GM12878 (cell line): ENCODE measurements at regions not wholly inside any gene's neighbourhood (a gene's known extent, or its start where the extent isn't known, plus 50 kb on each side); places are given as distances from the start of the nearest gene placed in this dataset.

ENCODE experiments used
- ATAC-seq: fragments of 200-7000 bp; cut with Tn5 transposase; 3 replicates; pipeline ENCODE4 v1.9.1; 2020; ENCODE audit warnings: mild to moderate bottlenecking, moderate library complexity
- BruUV-seq: library from RNA; stranded (reverse); fragments of 400-500 nt; replicated peaks from 2 replicates; lab custom pipeline; 2021; lab: Mats Ljungman, UMichigan
- CTCF ChIA-PET: fragments of 300-600 bp; sonication (Branson Sonifier 250); formaldehyde crosslinking; extraction: SDS; loops from one replicate; lab custom pipeline; 2021; ENCODE audit warnings: inconsistent platforms; lab: Yijun Ruan, JAX
- POLR2A ChIA-PET: fragments of 350-600 bp; formaldehyde crosslinking; extraction: SDS; loops from one replicate; lab custom pipeline; 2021; ENCODE audit warnings: inconsistent platforms; lab: Charles Lee
- RAD21 ChIA-PET: fragments of 300-600 bp; sonication (Branson Sonifier 250); formaldehyde crosslinking; loops from one replicate; lab custom pipeline; 2023; ENCODE audit warnings: antibody characterized with exemption; ENCODE audit not compliant: unreplicated experiment; lab: Charles Lee
- SMC1A ChIA-PET: fragments of 300-600 bp; sonication (Branson Sonifier 250); formaldehyde crosslinking; loops from one replicate; lab custom pipeline; 2023; ENCODE audit not compliant: unreplicated experiment, uncharacterized antibody; lab: Charles Lee
- DNase-seq: peaks from one replicate; pipeline ENCODE4 v3.0.0-alpha.2; 2011; ENCODE audit warnings: low read depth, low spot score
- FAIRE-seq: peaks from 3 replicates; lab custom pipeline; 2011; peaks lifted over from hg19 to GRCh38; lab: Jason Lieb, UNC
- H2AFZ ChIP-seq: 2 replicates; pipeline ENCODE4 v1.6.0; 2011; ENCODE audit warnings: low read depth, low read length, control low read depth; ENCODE audit not compliant: control insufficient read depth
- H3K27ac ChIP-seq: 2 replicates; pipeline ENCODE4 v1.5.1; 2011; ENCODE audit warnings: control low read depth; ENCODE audit not compliant: control insufficient read depth, insufficient read depth
- H3K27me3 ChIP-seq, 2 experiments: replicated peaks in 1 of 2; 2 replicates each; pipeline versions ENCODE4 v1.6.0 to v1.6.1; 2011; ENCODE audit warnings: low read length in 1 of 2; ENCODE audit not compliant: control insufficient read depth in 2 of 2, insufficient read depth in 2 of 2
- H3K36me3 ChIP-seq, 2 experiments: 2 replicates each; pipeline ENCODE4 v1.5.1; 2011; ENCODE audit warnings: low read length in 1 of 2; ENCODE audit not compliant: control insufficient read depth in 2 of 2, insufficient read depth in 2 of 2
- H3K4me1 ChIP-seq: 2 replicates; pipeline ENCODE4 v1.6.1; 2011; ENCODE audit warnings: mild to moderate bottlenecking, low read length, moderate library complexity, mixed read lengths; ENCODE audit not compliant: control insufficient read depth, insufficient read depth
- H3K4me2 ChIP-seq: 2 replicates; pipeline ENCODE4 v1.6.0; 2011; ENCODE audit warnings: control low read depth; ENCODE audit not compliant: control insufficient read depth, insufficient read depth
- H3K4me3 ChIP-seq: fragments of 200-600 bp; sonication (generic); 2 replicates; pipeline ENCODE4 v1.5.1; 2016
- H3K79me2 ChIP-seq: 2 replicates; pipeline ENCODE4 v1.6.0; 2011; ENCODE audit warnings: low read length; ENCODE audit not compliant: control insufficient read depth, insufficient read depth
- H3K9ac ChIP-seq: 2 replicates; pipeline ENCODE4 v1.8.0; 2011; ENCODE audit warnings: low read length, control low read depth, mixed read lengths; ENCODE audit not compliant: control insufficient read depth, insufficient read depth
- H3K9me3 ChIP-seq: replicated peaks from 3 replicates; pipeline ENCODE4 v1.5.1; 2011; ENCODE audit warnings: mild to moderate bottlenecking, low read length; ENCODE audit not compliant: control insufficient read depth, insufficient read depth
- H4K20me1 ChIP-seq: 2 replicates; pipeline ENCODE4 v1.6.0; 2011; ENCODE audit not compliant: control insufficient read depth, insufficient read depth
- BACH1 ChIP-seq: fragments of 450-650 bp; IDR thresholded peaks from 2 replicates; pipeline ENCODE4 v1.6.1; 2017; ENCODE audit warnings: mild to moderate bottlenecking, borderline replicate concordance
- CEBPB ChIP-seq, 2 experiments: fragments of 150-350 bp in 1 of 2; IDR thresholded peaks; 2 replicates each; pipeline ENCODE4 v1.6.1; 2012 to 2014; ENCODE audit warnings: low read depth in 2 of 2, low read length in 2 of 2, borderline replicate concordance in 1 of 2, inconsistent platforms in 1 of 2
- CHD1 ChIP-seq: IDR thresholded peaks from 2 replicates; pipeline ENCODE4 v1.6.1; 2012; ENCODE audit warnings: low read depth, low read length, improper control_type of control experiment
- EP300 ChIP-seq, 2 experiments: fragments of 150-350 bp in 1 of 2; IDR thresholded peaks; 2 replicates each; pipeline ENCODE4 v1.6.1; 2011 to 2012; ENCODE audit warnings: low read depth in 2 of 2, low read length in 2 of 2, borderline replicate concordance in 1 of 2, improper control_type of control experiment in 1 of 2, inconsistent platforms in 1 of 2; ENCODE audit not compliant: control insufficient read depth in 1 of 2
- FOXM1 ChIP-seq: IDR thresholded peaks from 2 replicates; pipeline ENCODE4 v1.6.1; 2012; ENCODE audit warnings: low read depth, mild to moderate bottlenecking, inconsistent platforms, low read length, moderate library complexity
- HDAC2 ChIP-seq: fragments of 200-600 bp; sonication (generic); IDR thresholded peaks from 2 replicates; pipeline ENCODE4 v1.6.1; 2017
- MYB ChIP-seq: fragments of 150-350 bp; IDR thresholded peaks from 2 replicates; pipeline ENCODE4 v1.6.1; 2014; ENCODE audit warnings: mild to moderate bottlenecking, low read depth, low read length, borderline replicate concordance
- PKNOX1 ChIP-seq: fragments of 450-650 bp; IDR thresholded peaks from 2 replicates; pipeline ENCODE4 v1.6.1; 2016; ENCODE audit warnings: mild to moderate bottlenecking
- RAD51 ChIP-seq: fragments of 450-650 bp; IDR thresholded peaks from 2 replicates; pipeline ENCODE4 v1.6.1; 2016; ENCODE audit warnings: moderate library complexity, mild to moderate bottlenecking, inconsistent platforms
- RCOR1 ChIP-seq: conservative IDR thresholded peaks from 2 replicates; pipeline ENCODE4 v1.6.1; 2012; ENCODE audit warnings: low read depth, low read length, improper control_type of control experiment
- STAT3 ChIP-seq: IDR thresholded peaks from 2 replicates; pipeline ENCODE4 v1.6.1; 2011; ENCODE audit warnings: low read depth, low read length, improper control_type of control experiment
- ZNF207 ChIP-seq: fragments of 450-650 bp; IDR thresholded peaks from 2 replicates; pipeline ENCODE4 v1.6.1; 2014; ENCODE audit warnings: antibody characterized with exemption, mild to moderate bottlenecking, borderline replicate concordance
- ZNF24 ChIP-seq: fragments of 450-650 bp; IDR thresholded peaks from 2 replicates; pipeline ENCODE4 v1.6.1; 2017; ENCODE audit warnings: antibody characterized with exemption, mild to moderate bottlenecking
- WGBS: methylation state at CpG from one replicate; pipeline ENCODE4 v1.1.6; 2016; ENCODE audit warnings: low lambda C conversion rate; ENCODE audit not compliant: insufficient replicate concordance, insufficient coverage; ENCODE audit errors: missing lambda C conversion rate; 5-methylcytosine and 5-hydroxymethylcytosine counted together
- in situ Hi-C: fragments of 300-500 bp; cut with MboI; formaldehyde crosslinking; loops from 9 replicates; pipeline ENCODE4 v1.14.3; 2018; ENCODE audit warnings: mixed read lengths
- intact Hi-C: fragments of 100-400 bp; cut with micrococcal nuclease; formaldehyde crosslinking; loops from one replicate; pipeline ENCODE4 v1.14.2; 2022; ENCODE audit not compliant: unreplicated experiment

- TF ChIP-seq RAD51: no peak
- no peak for TF ChIP-seq MYB
- no peak for TF ChIP-seq STAT3
- TF ChIP-seq CEBPB (IDR thresholded peaks at IDR 0.05; ENCODE audit: borderline replicate concordance in 1 of 2, low read depth in 2 of 2, low read length in 2 of 2): no peak
- no peak for TF ChIP-seq HDAC2
- TF ChIP-seq PKNOX1: no peak
- no peak for TF ChIP-seq RCOR1
- no peak for TF ChIP-seq EP300 (IDR thresholded peaks at IDR 0.05; ENCODE audit: borderline replicate concordance in 1 of 2, control insufficient read depth in 1 of 2, low read depth in 2 of 2, low read length in 2 of 2)
- no peak for TF ChIP-seq CHD1
- no peak for TF ChIP-seq BACH1
- TF ChIP-seq, all 136 proteins: peak for 0
Observed at GRCh38 chr7:17548014-17548653, 249.7 kb downstream of the AHR start (continued).

GRCh38 chr7:17549406-17549805, 251.0 kb downstream of the AHR start:
- H3K4me2 ChIP-seq: no peak overlapping the region
- ChIA-PET POLR2A (no interaction called here), RAD21 (no interaction called here), CTCF (no interaction called here), SMC1A (no interaction called here)
- H3K79me2 ChIP-seq: no peaks in the 10 kb centered on the region
- H3K9me3 ChIP-seq: no peaks in the 10 kb centered on the region
- no peak overlapping the region for H2AFZ ChIP-seq
- 4% methylated on average over 2 of the region's 2 CpGs for WGBS
- no peak for FAIRE-seq
- no peaks in the 10 kb centered on the region for H3K27me3 ChIP-seq
- no peak for DNase-seq
- H4K20me1 ChIP-seq: no peaks in the 10 kb centered on the region
- H3K9ac ChIP-seq: no peak overlapping the region
- no peak for ATAC-seq
- H3K36me3 ChIP-seq: no peaks in the 10 kb centered on the region
- H3K27ac ChIP-seq: no peak overlapping the region
- H3K4me3 ChIP-seq: no peak overlapping the region
- no TSS peak for BruUV-seq
- TF ChIP-seq ZNF207 (no peak), ZNF24 (no peak), FOXM1 (no peak)
- in situ Hi-C loops: no loop called here
- intact Hi-C loops: loop anchor here (5.0 kb wide), 1 partner anchor 567 kb away; no protein-coding TSS in a partner anchor
- H3K4me1 ChIP-seq: no peaks in the 10 kb centered on the region
